Neural progenitor cell (in vitro differentiated cells): ENCODE measurements at regions not wholly inside any gene's neighbourhood (a gene's known extent, or its start where the extent isn't known, plus 50 kb on each side); places are given as distances from the start of the nearest gene placed in this dataset.
"Not testable (repeated sequence)": the region's sequence is repeated elsewhere in the genome, so short reads cannot be mapped to it uniquely, and the experiment has no call there.

ENCODE experiments used
- DNase-seq: peaks from one replicate; pipeline ENCODE4 v3.0.0-alpha.2; 2016; ENCODE audit warnings: low spot score
- H2AFZ ChIP-seq: fragments of 200-600 bp; sonication (generic); replicated peaks from 2 replicates; pipeline ENCODE4 v1.6.1; 2016; ENCODE audit warnings: antibody characterized with exemption
- H3F3A ChIP-seq: fragments of 200-600 bp; sonication (generic); 2 replicates; pipeline ENCODE4 v1.6.1; 2016; ENCODE audit warnings: antibody characterized with exemption, low read depth
- H3K27ac ChIP-seq: fragments of 200-600 bp; sonication (generic); 2 replicates; pipeline ENCODE4 v1.5.1; 2016; ENCODE audit warnings: mild to moderate bottlenecking
- H3K27me3 ChIP-seq: fragments of 200-600 bp; sonication (generic); 2 replicates; pipeline ENCODE4 v1.6.1; 2016; ENCODE audit warnings: mild to moderate bottlenecking, moderate library complexity
- H3K36me3 ChIP-seq: fragments of 200-600 bp; sonication (generic); 2 replicates; pipeline ENCODE4 v1.5.1; 2016
- H3K4me1 ChIP-seq: fragments of 200-600 bp; sonication (generic); 2 replicates; pipeline ENCODE4 v1.6.1; 2016; ENCODE audit warnings: mixed run types
- H3K4me2 ChIP-seq: fragments of 200-600 bp; sonication (generic); 2 replicates; pipeline ENCODE4 v1.6.1; 2016
- H3K4me3 ChIP-seq: fragments of 200-600 bp; sonication (generic); 2 replicates; pipeline ENCODE4 v1.5.1; 2016
- H3K79me2 ChIP-seq: fragments of 200-600 bp; sonication (generic); 2 replicates; pipeline ENCODE4 v1.6.1; 2016; ENCODE audit warnings: low read depth
- H3K9ac ChIP-seq: fragments of 200-600 bp; sonication (generic); 2 replicates; pipeline ENCODE4 v1.6.1; 2016
- H3K9me3 ChIP-seq: fragments of 200-600 bp; sonication (generic); 2 replicates; pipeline ENCODE4 v1.5.1; 2016; ENCODE audit warnings: low read depth
- H4K20me1 ChIP-seq: fragments of 200-600 bp; sonication (generic); 2 replicates; pipeline ENCODE4 v1.6.1; 2016; ENCODE audit warnings: low read depth
- H3K27ac Mint-ChIP-seq: 3 replicates; pipeline ENCODE4 v1.8.0; 2021; ENCODE audit warnings: mixed read lengths
- H3K27me3 Mint-ChIP-seq: 2 replicates; pipeline ENCODE4 v1.8.0; 2022; ENCODE audit warnings: low read depth, mild to moderate bottlenecking, inconsistent platforms, moderate library complexity, mixed read lengths; ENCODE audit not compliant: insufficient read depth
- H3K36me3 Mint-ChIP-seq: 3 replicates; pipeline ENCODE4 v1.8.0; 2021; ENCODE audit warnings: mixed read lengths
- H3K4me1 Mint-ChIP-seq: 3 replicates; pipeline ENCODE4 v1.8.0; 2021; ENCODE audit warnings: mixed read lengths
- H3K4me3 Mint-ChIP-seq: 3 replicates; pipeline ENCODE4 v1.8.0; 2021; ENCODE audit warnings: mild to moderate bottlenecking, moderate library complexity, mixed read lengths
- H3K9me3 Mint-ChIP-seq: 3 replicates; pipeline ENCODE4 v1.8.0; 2020; ENCODE audit warnings: mixed read lengths
- EZH2 ChIP-seq: fragments of 200-600 bp; sonication (generic); IDR thresholded peaks from 2 replicates; pipeline ENCODE4 v1.6.1; 2017; ENCODE audit warnings: antibody characterized with exemption, mild to moderate bottlenecking, moderate library complexity
- EZH2phosphoT487 ChIP-seq: fragments of 200-600 bp; sonication (generic); IDR thresholded peaks from 2 replicates; pipeline ENCODE4 v1.6.1; 2017; ENCODE audit warnings: antibody characterized with exemption
- TF ChIP-seq, protein P1 (sequence below): fragments of 200-600 bp; sonication (generic); IDR thresholded peaks from 2 replicates; pipeline ENCODE4 v1.5.1; 2017; ENCODE audit warnings: antibody characterized with exemption, mild to moderate bottlenecking

DNA sequence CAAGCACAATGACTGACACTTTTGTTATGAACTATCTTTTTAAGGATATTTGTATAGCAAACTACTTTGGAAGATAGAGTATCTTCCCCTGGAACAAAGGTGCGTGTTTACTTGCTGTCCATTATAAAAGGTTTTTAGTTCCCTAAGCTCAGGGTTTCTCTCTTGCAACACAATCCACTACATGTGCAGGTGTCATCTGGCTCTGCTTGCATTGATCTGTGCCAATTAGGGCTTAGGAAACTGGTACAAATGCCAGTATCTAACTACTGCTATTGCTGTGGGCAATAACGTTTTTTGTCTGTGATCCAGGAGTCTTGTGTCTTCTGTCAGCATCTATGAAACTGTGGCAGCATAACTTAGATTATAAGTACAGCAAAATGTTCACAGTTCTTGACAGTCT is 68.3 kb upstream of the ABCD3 start:
- TF ChIP-seq EZH2phosphoT487, result no peak
- TF ChIP-seq, protein P1, sequence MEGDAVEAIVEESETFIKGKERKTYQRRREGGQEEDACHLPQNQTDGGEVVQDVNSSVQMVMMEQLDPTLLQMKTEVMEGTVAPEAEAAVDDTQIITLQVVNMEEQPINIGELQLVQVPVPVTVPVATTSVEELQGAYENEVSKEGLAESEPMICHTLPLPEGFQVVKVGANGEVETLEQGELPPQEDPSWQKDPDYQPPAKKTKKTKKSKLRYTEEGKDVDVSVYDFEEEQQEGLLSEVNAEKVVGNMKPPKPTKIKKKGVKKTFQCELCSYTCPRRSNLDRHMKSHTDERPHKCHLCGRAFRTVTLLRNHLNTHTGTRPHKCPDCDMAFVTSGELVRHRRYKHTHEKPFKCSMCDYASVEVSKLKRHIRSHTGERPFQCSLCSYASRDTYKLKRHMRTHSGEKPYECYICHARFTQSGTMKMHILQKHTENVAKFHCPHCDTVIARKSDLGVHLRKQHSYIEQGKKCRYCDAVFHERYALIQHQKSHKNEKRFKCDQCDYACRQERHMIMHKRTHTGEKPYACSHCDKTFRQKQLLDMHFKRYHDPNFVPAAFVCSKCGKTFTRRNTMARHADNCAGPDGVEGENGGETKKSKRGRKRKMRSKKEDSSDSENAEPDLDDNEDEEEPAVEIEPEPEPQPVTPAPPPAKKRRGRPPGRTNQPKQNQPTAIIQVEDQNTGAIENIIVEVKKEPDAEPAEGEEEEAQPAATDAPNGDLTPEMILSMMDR, result no peak
- no peak for TF ChIP-seq EZH2
- no peaks in the 10 kb centered on the region for H3K36me3 Mint-ChIP-seq
- Histone ChIP-seq H3K9ac (no peak overlapping the region), H3K36me3 (no peaks in the 10 kb centered on the region), H3K4me3 (no peak overlapping the region), H2AFZ (no peak overlapping the region), H3K4me1 (no peaks in the 10 kb centered on the region), H3K79me2 (no peaks in the 10 kb centered on the region), H4K20me1 (no peaks in the 10 kb centered on the region), H3K9me3 (no peaks in the 10 kb centered on the region), H3K27me3 (no peaks in the 10 kb centered on the region), H3K27ac (no peak overlapping the region), H3K4me2 (no peak overlapping the region), H3F3A (no peaks in the 10 kb centered on the region)
- H3K4me3 Mint-ChIP-seq, result no peak overlapping the region
- no peaks in the 10 kb centered on the region for H3K9me3 Mint-ChIP-seq
- no peak for DNase-seq
- H3K27me3 Mint-ChIP-seq, result peaks cover 15% of the 10 kb centered on the region
- no peak overlapping the region for H3K27ac Mint-ChIP-seq
- no peaks in the 10 kb centered on the region for H3K4me1 Mint-ChIP-seq

DNA sequence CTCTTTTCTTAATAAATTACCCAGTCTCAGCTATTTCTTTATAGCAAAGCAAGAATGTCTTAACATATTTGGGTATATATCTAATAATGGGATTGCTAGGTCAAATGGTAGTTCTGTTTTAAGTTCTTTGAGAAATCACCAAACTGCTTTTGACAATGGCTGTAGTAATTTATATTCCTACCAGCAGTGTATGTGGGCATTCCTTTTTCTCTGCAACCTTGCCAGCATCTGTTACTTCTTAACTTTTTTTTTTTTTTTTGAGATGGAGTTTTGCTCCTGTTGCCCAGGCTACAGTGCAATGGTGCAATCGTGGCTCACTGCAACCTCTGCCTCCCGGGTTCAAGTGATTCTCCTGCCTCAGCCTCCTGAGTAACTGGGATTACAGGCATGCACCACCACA is 69.8 kb upstream of the ABCD3 start:
- not testable (repeated sequence) for H3K4me1 Mint-ChIP-seq, H3K27ac ChIP-seq, H4K20me1 ChIP-seq, H3K27me3 ChIP-seq, H3K36me3 ChIP-seq, H3K79me2 ChIP-seq, H3K36me3 Mint-ChIP-seq, H3K4me3 Mint-ChIP-seq, H3K9me3 ChIP-seq, H3K9ac ChIP-seq, H3K4me1 ChIP-seq, H3F3A ChIP-seq, DNase-seq, H3K9me3 Mint-ChIP-seq, H3K4me2 ChIP-seq, H3K27ac Mint-ChIP-seq, H3K4me3 ChIP-seq, H2AFZ ChIP-seq
- peaks cover 12% of the 10 kb centered on the region for H3K27me3 Mint-ChIP-seq

DNA sequence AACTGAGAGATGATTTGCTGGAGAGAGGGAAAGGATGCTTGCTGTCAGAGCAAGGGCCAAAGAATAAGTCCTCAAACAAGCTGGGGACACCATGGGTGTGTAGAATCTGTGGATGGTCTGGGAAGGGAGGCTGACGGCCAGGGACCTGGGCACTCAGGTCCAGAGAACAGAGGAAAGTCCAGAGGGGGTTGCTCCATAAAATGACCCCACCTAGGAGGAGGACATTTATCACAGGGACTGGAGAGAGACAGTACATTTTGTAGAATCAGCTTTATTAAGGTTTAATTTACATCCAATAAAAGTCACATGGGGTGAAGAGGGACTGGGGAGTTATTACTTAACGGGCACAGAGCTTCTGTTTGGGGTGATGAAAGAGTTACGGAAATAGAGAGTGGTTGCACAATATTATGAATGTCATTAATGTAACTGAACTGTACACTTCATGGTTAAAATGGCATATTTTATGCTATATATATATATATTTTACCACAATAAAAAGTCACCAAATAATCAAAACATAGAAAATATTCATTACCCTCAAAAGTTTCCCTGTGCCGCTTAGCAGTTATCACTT is 73.0 kb upstream of the ABCD3 start:
- H3K4me1 Mint-ChIP-seq, result no peaks in the 10 kb centered on the region
- Histone ChIP-seq H3K4me3 (no peak overlapping the region), H3K36me3 (no peaks in the 10 kb centered on the region), H3K27me3 (no peaks in the 10 kb centered on the region), H3F3A (no peaks in the 10 kb centered on the region), H3K79me2 (no peaks in the 10 kb centered on the region), H3K9me3 (no peaks in the 10 kb centered on the region), H4K20me1 (no peaks in the 10 kb centered on the region), H2AFZ (no peak overlapping the region), H3K27ac (no peak overlapping the region), H3K4me2 (no peak overlapping the region), H3K9ac (no peak overlapping the region), H3K4me1 (no peaks in the 10 kb centered on the region)
- H3K27me3 Mint-ChIP-seq, result peaks cover 9% of the 10 kb centered on the region
- no peak for DNase-seq
- H3K9me3 Mint-ChIP-seq, result no peaks in the 10 kb centered on the region
- H3K36me3 Mint-ChIP-seq, result no peaks in the 10 kb centered on the region
- no peak overlapping the region for H3K27ac Mint-ChIP-seq
- TF ChIP-seq EZH2phosphoT487, result no peak
- TF ChIP-seq, protein P1, result no peak
- no peak for TF ChIP-seq EZH2
- no peak overlapping the region for H3K4me3 Mint-ChIP-seq

DNA sequence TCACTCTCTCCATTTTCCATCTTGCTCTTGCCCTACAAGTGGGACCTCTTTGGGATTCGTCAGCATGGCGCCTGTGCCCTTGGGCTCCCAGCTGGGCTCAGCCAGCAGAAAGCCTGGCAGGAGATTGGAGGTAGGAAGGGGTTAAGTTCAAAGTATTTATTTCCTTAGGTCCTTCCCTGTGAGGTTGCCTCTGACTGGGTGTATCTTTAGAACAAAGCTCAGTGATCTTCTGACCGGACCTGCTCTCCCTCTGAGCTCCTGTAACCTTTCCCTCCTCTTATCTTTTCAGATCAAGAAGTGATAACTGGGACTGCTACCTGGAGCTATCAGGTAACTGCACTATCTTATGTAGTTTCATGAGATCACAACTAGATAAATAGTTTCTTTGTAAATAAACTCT is 75.8 kb upstream of the ABCD3 start:
- Histone ChIP-seq H3K4me3 (no peak overlapping the region), H3K36me3 (no peaks in the 10 kb centered on the region), H3K9ac (no peak overlapping the region), H3K4me1 (no peaks in the 10 kb centered on the region), H3K9me3 (no peaks in the 10 kb centered on the region), H3K27ac (no peak overlapping the region), H3K4me2 (no peak overlapping the region), H4K20me1 (no peaks in the 10 kb centered on the region), H3K79me2 (no peaks in the 10 kb centered on the region), H3F3A (no peaks in the 10 kb centered on the region), H3K27me3 (no peaks in the 10 kb centered on the region), H2AFZ (no peak overlapping the region)
- no peaks in the 10 kb centered on the region for H3K9me3 Mint-ChIP-seq
- H3K4me1 Mint-ChIP-seq, result no peaks in the 10 kb centered on the region
- no peak overlapping the region for H3K27ac Mint-ChIP-seq
- H3K4me3 Mint-ChIP-seq, result no peak overlapping the region
- TF ChIP-seq, protein P1, result no peak
- TF ChIP-seq EZH2phosphoT487 (no peak), EZH2 (no peak)
- H3K36me3 Mint-ChIP-seq, result no peaks in the 10 kb centered on the region
- no peak for DNase-seq
- peaks cover 3% of the 10 kb centered on the region for H3K27me3 Mint-ChIP-seq
